NCI-H128 (cell line): ENCODE measurements at regions not wholly inside any gene's neighbourhood (a gene's known extent, or its start where the extent isn't known, plus 50 kb on each side); places are given as distances from the start of the nearest gene placed in this dataset.

Experiments
- DNase-seq: peaks from one replicate; lab custom pipeline; 2025; ENCODE audit not compliant: unreplicated experiment; lab: John Stamatoyannopoulos, UW

DNA sequence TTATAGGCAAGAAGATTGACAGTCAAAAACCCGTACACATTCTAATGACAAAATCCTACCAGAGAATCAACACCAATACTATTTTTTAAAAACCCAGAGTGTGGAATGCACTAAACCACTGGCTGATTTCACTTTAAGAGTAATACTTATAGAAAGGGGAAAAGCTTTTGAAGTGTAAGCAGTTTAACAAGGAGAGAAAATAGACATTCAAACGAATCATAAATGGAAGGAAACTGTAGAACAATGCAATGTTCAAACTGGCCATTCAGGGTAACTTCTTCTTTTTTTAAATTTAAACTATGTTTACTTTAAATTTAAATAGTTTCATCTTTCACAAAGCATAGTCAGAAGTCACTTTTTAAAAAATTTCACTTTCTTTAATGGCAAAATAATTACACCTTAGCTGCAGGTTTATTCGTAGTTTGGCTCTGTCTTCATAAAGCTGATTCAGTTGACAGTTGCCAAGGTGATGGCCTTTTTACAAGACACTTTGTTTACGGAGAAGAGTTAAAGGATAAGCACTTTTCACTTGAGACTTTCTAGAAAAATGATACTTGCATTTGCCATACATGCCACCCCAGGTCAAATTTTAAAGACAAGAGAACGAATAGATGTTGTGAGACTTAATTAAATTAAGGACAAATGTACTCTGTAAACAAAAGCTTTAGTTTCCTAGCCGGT is 82.4 kb upstream of the KLF3 start:
- DNase-seq = no peak

GRCh38 chr4:38582445-38582844 is 81.6 kb upstream of the KLF3 start:
- DNase-seq = no peak

GRCh38 chr4:38582889-38583470 is 81.0 kb upstream of the KLF3 start:
- no peak for DNase-seq

GRCh38 chr4:38585871-38586270 is 78.1 kb upstream of the KLF3 start:
- DNase-seq = no peak

GRCh38 chr4:38587106-38587505 is 76.9 kb upstream of the KLF3 start:
- DNase-seq = no peak

DNA sequence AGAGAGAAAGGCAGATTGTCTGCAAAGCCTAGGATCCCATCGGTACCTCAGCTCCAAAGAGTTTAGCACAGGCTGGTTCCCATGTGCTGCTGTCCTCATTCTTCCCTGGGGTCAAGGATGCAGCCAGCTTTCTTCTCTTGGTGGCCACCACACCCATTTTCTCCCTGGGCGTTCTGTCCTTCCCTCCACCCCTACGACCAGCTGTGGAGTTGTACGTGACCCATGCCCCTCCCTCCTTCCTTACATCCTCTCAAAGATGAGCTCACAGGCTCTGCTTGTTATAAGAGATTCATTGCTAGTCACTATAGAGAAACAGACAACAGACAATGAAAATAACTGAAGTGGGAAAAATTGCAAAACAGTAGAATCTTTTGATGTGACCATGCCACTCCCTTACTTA is 74.0 kb upstream of the KLF3 start:
- no peak for DNase-seq

- DNase-seq = no peak
These were observed 72.2 kb upstream of the KLF3 start for GRCh38 chr4:38591617-38592337.

DNA sequence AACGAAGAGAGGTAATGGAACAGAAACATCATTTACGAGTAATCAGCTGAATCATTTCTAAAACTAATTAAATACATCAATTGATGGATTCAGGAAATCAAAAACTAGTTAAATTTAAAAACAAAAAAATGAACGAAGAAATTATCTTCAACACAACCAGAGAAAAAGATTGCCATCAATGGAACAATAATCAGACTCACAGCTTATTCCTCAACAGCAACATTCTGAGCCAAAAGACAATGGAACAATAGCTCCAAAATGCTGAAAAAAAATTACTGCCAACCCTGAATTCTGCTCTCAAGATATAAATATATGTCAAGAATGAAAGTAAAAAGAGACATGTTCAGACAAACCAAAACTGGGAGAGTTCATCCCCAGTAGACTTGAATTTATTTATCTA is 65.5 kb upstream of the KLF3 start:
- DNase-seq = no peak

GRCh38 chr4:38600575-38600974 is 63.4 kb upstream of the KLF3 start:
- DNase-seq = no peak

DNA sequence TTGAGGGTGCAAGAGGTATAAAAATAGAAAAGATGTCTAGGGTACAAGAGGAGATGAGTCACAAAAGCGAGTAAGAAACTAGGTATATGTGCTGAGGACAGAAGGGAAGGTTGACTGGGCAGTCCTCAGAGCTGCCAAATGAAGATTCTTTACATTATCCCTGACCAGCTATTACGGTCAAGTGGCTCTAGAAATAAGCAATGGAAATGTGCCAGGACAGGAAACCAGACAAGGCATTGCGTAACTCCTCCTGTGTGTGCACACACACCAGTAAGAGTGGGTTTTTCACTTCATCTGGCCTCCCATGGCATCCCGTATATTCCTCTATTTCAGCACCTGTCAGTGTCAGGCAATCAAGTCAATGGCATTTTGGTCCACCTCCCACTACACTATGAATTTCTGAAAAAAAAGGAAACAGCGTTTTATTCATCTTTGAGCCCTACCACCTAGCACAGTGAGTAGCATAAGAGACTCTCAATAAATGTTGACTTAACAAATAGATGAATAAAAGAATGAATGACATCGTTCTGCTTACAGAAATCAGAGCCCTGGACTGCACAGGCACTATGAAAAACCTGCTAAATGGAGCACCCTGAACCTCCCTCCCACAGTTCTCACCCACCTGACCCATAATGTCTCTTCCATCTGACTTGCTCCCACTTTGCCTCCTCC is 62.6 kb upstream of the KLF3 start:
- no peak for DNase-seq

DNA sequence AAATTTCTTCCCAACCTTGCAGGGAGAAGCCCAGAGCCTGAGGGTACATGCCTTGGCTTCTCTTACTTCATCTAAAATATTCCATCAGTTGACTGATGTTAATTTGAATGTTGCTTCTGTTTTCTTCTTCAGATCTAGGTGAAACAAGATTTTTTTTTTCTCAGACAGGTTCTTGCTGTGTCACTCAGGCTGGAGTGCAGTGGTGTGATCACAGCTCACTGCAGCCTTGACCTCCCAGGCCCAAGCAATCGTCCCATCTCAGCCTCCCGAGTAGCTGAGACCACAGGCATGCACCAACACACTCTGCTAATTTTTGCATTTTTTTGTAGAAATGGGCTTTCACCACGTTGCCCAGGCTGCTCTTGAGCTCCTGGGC is 62.1 kb upstream of the KLF3 start:
- no peak for DNase-seq

- no peak for DNase-seq
These were observed 60.3 kb upstream of the KLF3 start for GRCh38 chr4:38603652-38604051.

GRCh38 chr4:38605181-38605752 is 58.7 kb upstream of the KLF3 start:
- no peak for DNase-seq

DNA sequence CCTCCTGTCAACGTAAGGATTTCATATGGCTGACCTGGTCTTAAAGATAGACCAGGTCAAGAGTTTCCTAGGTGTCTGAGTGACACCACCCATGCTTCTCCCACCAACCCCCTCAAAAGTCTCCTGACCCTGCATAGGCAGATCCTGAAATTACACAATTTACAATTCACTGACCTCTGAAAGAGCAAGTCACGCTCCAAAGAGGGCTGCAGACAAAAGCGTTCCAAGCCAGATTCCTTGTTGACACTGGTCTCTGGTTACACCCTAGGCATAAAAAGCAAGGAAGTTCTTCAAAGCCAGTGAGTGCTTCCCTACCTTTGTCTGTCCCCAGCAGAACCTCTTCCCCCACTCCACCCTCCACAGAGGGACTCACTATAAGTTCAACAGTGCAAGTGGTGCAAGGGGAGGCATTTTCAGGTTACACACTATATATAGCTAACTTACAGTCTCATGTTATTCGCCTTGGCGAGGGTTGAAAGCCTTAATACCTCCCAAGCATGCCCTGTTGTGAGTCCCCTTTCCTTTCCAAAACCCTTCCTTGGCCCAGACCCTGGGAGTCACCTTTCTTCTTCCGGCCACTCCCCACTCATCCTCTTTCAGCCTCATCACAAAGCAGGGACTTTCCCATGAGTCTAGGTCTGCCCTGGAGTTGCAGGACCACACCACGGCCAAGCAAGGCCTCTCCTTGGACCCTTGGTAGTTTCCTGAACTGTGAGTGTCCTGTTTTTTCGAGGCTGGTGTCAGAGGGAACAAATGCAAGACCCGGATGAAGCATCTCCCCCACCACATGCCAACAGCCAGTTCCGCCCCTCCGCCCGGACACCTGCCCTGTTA is 58.0 kb upstream of the KLF3 start:
- no peak for DNase-seq

GRCh38 chr4:38606587-38606905 is 57.5 kb upstream of the KLF3 start:
- no peak for DNase-seq

- DNase-seq = no peak
These were observed 54.4 kb upstream of the KLF3 start for GRCh38 chr4:38609614-38610013.

DNA sequence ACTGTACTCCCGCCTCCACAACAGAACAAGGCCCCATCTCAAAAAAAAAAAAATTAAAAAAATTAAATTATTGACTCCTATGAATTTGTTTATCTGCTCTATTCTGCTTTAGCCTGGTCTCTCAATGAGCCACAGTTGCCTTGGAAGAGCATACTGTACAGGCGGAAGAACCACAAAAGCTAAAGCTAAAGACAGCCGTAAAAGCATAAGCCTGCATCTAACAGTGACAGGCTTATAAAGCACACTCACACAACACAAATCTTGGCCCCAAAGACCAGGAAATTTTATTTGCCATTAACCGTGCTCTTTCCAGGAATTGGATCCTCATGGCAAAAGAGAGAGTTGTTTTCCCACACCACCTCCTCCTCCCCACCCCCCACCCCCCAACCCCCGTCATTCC is 53.5 kb upstream of the KLF3 start:
- DNase-seq = no peak

GRCh38 chr4:38610966-38611431 is 53.0 kb upstream of the KLF3 start:
- DNase-seq = no peak

GRCh38 chr4:38611676-38612075 is 52.3 kb upstream of the KLF3 start:
- DNase-seq = no peak

DNA sequence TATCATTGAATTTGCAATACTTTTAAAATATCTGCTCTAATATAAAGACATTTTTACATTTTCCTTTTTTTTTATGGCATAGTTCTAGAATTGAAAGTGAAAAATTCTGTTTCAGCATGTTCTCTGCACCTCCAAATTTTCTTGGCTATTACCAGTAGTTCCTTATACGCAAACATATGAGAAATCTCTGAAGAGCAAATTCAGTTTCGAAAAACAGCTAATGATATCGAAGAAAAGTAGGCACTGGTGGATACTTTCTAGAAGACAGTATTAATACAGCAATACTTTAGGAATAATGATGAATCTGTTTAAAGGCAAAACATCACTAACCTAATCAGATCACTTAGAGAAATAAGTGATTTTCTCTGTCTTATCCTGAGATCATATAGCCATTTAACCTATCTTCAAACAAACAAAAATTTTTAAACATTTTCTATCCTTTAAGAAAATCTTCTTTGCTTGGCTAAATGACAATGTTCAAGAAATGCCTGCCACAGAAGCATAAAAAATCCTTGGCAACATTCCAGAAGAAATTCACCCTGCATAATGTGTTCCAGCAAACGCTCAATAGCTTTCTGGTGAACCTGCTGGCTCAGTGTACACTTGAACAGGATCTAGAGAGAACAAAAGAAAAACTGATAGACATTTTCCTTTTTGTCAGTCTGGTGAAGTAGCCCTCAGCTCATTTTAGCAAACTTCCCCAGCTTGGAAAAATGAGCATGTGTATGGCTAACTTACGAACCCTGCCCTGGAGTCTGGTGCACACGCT is 51.2 kb upstream of the KLF3 start:
- DNase-seq = no peak
